Suppressor macrophage treated with lipopolysaccharide for 1 hour (primary cell): ENCODE measurements at regions not wholly inside any gene's neighbourhood (a gene's known extent, or its start where the extent isn't known, plus 50 kb on each side); places are given as distances from the start of the nearest gene placed in this dataset.
A peak's percentile ranks its signal among the peaks of the same experiment; 100 is the strongest.
"Not testable (repeated sequence)": the region's sequence is repeated elsewhere in the genome, so short reads cannot be mapped to it uniquely, and the experiment has no call there.

Experiments used
- DNase-seq, 3 donors: peaks; one replicate each; pipeline ENCODE4 v3.0.0-alpha.2; 2020 to 2022

DNA sequence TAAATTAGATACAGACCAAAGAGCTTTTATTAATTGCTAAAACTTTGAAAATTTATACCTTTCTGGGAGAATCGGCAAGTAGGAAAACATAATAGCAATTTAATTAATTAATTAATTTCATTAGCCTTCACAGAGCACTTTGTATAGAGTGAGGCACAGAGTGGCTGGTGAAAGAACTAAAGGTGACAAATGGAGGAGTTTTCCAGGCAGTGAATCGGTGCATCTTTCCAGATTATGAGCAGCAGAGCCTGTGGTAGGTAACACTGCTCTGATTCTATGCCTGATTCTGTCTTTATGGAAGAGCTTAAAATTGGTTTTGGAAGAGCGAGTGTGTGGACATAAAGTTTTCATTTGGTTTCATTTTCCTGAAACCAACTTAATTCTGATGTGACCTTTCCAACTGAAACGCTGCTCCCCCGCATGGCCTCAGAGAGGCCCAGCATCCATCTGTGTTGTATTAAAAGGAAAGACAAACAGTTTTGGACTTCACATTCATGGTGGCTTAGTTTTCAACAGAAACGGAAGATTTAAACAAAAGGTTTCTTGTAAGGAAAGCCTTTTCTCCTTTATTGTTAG is 188.9 kb upstream of the RPS23 start:
- DNase-seq: no peak

DNA sequence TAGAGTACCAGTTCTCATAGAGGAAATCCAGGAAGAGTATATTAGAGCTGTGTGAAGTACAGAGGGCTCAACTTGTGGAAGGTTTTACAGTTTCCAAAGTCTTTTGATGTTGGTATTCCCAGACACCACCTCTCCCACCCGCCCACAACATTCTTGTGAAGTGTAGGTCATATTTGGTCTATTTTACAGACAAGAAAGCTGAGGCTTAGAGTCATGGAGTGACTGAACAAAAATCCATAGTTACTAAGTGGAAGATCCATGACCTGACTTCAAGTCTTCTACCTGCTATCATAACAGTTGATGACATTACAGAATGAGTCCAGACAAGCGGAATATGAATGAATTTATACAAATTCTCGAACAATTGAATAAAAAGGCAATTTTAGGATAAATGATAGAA is 187.1 kb upstream of the RPS23 start:
- DNase-seq: no peak

DNA sequence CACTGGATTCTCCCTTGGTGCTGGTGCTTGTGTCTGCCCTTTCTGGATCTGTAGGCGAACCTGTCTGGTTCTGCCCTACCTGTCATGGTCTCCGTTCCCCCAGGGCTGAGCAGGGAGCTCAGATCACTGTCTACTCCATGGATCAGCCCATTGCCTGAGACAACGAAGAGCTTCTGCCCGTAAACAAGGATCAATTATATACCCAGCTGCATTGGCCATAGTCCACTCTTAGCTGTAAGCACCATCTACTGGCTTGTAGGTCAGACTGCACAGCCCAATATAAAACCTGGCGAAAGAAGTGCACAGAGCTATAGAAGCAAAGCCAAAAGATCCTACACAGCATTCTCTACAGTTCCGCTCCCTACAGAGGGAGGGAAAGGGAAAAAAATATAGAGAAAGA is 181.5 kb upstream of the RPS23 start:
- DNase-seq: no peak

DNA sequence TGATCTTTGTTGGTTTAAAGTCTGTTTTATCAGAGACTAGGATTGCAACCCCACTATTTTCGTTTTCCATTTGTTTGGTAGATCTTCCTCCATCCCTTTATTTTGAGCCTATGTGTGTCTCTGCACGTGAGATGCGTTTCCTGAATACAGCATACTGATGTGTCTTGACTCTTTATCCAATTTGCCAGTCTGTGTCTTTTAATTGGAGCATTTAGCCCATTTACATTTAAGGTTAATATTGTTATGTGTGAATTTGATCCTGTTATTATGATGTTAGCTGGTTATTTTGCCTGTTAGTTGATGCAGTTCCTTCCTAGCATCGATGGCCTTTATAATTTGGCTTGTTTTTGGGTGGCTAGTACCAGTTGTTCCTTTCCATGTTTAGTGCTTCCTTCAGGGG is 177.2 kb upstream of the RPS23 start:
- DNase-seq: not testable (repeated sequence)

DNA sequence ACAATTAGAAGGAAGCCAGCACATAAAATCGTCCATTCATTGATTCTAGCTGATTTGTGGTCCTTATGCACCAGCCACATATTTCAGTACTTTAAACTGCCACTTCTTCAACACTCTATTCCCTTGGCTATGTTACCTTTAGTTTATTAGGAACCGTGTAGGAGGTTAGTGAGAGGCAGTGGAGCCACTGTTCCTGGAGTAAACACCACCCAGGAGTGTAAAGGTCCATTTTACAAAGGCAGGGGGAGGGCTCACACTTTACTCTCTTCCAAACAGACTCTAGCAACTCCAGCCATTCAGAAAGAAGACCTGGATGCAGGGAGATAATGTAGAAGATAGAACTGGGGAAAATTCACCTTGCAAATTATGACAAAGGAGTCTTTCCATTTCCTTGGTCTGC is 170.2 kb upstream of the RPS23 start:
- DNase-seq: no peak

DNA sequence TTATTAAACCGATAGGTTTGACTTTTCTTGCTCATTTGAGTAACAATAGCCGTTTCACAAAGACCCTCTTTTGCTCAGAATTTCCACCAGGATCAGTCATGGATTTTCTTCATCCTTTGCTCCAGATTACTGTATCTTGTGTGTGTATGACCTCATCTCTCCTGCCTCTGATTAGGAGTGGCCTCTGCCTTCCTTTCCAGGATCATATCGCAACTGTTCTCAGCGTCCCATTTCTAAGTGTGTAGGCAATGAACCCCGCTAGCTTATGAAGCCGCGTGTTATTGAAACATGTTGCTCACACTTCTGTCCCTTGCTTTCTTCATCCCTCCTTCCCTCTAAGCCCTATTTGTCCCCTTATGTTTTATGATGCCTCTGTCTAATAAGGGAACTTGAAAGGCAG is 169.8 kb upstream of the RPS23 start:
- no peak for DNase-seq

DNA sequence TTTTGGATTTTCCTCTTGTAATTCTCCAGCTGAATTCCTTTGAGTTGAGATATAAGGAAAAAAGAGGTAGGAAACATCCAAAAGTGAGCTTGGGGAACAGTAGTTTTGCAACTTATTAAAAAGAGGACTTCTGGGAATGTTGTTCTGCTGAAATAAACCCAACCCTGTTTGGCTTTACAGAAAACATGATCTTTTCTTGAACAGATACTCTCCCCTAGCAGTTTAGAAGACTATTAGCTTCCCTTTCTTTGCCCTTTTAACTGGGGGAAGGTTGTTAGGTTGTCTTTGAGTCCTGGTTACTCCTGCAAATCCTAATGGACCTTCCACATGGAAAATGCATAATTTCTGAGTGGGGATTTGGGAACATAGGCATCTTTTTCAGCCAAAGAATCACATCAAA is 168.7 kb upstream of the RPS23 start:
- no peak for DNase-seq

DNA sequence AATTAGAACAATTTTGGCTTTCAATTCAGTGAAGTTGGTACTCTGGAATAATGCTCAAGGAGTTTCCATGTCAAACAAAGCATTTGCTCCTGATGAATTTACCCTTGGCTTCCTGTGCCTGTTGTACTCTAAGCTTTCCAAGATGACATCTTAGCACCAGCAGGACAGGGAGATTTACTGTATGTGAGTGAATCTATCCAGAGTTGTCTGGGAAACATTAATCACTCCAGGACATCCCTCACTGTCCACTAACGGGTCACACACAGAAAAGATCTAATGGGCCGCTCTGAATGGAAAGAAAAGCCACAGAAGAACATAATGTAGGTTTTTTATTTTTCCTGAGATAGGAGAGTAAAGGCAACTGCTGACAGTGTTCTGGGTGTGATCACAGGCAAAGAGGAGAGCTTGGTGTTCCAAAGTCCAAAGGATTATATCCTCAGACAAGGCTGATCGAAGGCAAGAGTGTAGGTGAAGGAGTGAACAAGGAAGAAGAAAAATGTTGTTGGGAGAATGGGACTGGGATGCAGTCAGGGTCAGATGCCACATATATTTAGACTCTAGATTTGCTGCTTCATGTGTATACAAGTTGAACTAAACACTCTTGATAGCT is 167.7 kb upstream of the RPS23 start:
- no peak for DNase-seq

DNA sequence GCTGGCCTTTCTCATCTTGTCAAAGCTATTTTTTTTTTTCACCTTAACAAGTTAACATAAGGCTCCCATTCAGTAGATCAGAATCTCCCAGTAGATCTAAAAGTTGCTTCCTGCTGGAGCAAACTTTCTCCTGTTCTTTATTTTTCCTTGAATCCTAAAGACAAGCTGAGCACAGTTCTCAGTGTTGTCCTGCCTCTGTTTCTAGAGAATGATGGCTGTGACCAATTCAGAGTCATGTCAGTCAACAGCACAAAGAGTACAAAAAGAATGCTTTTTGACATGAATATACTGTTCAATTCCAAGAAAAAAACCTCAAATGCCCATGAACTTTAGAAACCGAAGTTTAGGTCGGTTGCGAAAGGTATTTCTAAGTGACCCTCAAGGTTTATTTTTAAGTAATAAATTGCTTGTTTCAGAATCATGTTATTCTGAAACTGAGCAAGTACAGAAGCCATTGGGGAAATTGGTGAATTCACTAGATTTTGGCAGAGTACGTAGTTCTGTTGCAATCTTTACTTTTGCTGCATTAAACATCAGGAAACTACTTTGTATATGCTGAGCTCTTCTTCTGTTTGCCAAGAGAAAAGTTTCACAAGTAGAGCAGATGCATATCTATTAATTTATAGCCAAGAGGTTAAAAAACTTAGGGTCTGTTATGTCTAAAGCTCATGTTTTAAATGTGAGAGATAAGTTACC is 161.7 kb upstream of the RPS23 start:
- no peak for DNase-seq

DNA sequence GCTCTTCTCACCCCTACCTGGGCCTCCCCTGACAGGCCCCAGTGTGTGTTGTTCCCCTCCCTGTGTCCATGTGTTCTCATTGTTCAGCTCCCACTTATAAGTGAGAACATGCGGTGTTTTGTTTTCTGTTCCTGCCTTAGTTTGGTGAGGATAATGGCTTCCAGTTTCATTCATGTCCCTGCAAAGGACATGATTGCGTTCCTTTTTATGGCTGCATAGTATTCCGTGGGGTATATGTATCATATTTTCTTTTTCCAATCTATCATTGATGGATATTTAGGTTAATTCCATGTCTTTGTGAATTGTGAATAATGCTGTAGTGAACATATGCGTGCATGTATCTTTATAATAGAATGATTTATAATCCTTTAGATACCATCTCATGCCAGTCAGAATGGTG is 159.4 kb upstream of the RPS23 start:
- DNase-seq: not testable (repeated sequence)

DNA sequence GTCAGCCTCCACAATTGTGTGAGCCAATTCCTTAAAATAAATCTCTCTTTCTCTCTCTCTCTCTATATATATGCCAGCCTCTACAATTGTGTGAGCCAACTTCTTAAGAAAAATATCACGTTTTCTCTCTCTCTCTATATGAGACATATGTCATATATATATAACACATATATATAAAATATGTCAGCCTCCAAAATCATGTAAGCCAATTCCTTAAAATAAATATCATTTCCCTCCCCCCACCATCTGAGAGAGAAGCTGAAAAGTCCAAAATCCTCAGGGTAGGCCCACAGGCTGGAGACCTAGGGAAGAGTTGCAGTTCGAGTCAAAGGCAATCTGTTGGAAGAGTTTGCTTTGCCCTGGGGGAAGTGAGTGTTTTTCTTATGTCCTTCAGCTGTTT is 158.1 kb upstream of the RPS23 start:
- DNase-seq: no peak

DNA sequence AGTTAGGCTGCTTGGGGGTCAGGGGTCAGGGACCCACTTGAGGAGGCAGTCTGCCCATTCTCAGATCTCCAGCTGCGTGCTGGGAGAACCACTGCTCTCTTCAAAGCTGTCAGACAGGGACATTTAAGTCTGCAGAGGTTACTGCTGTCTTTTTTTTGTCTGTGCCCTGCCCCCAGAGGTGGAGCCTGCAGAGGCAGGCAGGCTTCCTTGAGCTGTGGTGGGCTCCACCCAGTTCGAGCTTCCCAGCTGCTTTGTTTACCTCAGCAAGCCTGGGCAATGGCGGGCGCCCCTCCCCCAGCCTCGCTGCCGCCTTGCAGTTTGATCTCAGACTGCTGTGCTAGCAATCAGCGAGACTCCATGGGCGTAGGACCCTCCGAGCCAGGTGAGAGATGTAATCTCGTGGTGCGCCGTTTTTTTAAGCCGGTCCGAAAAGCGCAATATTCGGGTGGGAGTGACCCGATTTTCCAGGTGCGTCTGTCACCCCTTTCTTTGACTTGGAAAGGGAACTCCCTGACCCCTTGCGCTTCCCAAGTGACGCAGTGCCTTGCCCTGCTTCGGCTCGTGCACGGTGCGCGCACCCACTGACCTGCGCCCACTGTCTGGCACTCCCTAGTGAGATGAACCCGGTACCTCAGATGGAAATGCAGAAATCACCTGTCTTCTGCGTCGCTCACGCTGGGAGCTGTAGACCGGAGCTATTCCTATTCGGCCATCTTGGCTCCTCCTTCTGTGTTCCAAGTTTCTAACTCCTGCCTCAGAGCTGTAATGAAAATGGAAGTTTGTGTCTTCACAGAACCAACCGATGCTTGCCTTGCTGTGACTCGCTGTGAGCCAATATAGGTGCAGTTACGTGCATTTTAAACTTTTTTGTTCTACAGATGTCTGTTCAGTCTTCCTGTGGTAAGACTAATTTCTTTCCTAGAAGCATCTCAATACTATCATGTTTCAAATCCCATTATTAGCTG is 156.8 kb upstream of the RPS23 start:
- not testable (repeated sequence) for DNase-seq

DNA sequence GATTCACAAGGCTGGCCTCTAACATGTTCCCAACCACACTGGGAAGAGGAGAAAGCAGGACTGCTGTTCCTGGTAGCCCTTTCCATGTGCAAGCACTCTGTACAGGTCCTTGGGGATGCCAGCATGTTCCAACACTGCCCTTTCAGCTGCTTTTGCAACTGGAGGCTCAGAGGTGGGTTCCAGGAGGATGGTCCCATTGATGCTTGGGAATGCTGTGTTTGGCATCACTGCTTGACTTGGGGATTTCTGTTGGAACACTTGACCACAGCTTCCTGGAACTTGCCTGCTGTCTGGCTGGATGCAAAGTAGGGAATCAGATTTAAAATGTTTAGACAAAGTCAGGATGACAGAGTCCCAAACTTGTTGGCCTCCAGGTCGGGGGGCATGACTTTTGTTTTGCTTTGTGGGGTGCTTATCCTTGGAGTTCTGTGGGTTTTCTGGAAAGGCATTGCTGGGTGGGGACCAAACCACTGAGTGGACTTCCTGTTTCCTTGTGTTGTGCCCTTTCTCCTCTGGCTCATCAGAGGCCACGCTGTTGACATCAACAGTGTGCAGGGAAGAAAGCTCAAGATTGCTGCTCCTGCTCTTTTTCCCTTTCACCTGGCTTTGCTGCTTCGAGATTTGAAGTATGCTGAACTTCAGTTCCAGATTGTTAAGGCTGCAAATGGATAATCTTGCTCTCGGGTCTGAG is 148.5 kb upstream of the RPS23 start:
- peak in 1 of 3 donors; percentile 7 for DNase-seq

DNA sequence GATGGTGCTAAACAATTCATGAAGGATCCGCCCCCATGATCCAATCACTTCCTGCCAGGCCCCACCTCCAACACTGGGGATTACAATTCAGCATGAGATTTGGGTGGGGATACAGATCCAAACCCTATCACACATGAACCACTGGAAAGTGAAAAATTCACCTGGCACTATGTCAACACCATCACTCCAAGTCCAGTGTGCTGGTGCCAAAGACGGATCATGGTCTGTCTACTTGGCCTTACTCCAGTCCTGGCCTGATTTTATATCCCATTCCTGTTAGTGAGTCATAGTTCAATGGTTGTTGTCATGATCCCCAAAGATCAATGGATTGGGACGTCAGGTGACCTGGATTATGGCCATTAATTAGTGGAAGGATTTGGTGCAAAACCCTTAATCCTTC is 147.4 kb upstream of the RPS23 start:
- DNase-seq: no peak

DNA sequence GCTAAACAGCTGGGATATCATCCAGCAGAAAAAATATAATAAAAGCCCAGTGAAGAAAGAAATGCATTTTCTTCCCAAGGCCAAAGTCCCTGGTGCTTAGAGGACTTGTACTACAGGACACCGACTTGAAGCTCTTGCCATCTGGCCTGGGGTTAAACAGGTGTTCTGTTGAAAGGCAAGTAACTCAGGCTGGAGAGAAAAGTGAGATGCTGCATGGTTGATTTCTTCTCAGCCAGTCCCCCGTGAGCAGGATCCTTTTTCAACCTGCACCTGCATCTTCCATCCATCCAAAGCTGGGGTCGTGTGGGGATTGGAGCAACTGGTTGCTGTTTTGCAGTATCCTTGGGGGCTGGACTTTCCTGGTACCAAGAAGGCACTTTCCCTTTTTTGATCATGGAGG is 146.1 kb upstream of the RPS23 start:
- DNase-seq: no peak

DNA sequence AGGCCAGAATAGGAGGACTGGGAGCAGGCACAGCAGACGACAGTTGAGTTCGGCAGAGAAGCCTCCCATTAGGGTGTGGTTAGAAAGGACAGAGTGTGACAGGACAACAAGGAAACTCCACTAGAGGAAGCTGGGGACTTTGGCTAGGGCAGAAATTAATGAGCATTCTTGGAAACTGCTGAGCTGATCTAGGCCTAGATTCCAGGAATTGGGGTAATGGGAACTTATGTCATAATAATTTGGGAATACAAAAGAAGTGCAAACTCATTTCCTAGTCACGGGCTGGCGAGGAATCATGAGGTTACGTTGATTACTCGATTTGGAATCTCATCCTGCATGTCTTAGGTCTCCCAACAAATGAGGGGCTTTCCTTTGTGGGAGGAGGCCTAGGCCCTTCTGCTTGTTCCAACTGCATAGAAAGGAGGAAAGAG is 144.6 kb upstream of the RPS23 start:
- peak; percentile 47 to 86 (median 58) for DNase-seq

DNA sequence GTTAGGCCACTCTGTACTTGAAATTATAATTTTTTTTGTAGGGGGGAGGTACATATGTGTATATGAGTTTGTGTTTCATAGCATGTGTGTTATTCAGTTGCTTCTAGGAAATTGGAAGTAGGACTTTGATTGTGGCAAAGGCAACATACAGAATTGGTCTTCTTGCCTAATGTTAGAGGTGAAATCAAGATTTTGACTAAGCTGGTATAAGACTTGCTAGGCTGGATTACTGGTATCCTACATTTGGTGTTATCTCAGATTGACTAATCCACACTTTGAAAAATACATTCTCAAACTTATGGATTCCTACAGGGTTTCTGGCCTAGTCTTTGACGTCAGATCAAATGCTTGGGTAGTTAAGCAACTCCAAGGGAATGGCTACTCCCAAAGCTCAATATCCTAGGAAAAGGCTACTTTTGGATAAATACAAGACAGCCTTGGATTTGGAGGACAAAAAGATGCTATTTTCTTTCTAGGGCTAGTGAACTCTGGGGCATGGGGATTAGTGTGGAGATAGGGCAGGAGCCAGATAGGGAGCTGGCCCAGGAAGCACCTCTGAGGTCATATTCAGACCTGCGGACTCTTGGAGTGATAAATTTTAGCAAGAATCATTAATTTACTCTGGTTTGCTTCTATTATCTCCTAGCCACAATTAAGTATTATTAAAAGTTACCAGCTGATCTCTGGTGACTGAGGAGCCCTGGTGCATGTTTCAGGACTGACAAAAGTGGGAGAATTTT is 144.0 kb upstream of the RPS23 start:
- DNase-seq: no peak

DNA sequence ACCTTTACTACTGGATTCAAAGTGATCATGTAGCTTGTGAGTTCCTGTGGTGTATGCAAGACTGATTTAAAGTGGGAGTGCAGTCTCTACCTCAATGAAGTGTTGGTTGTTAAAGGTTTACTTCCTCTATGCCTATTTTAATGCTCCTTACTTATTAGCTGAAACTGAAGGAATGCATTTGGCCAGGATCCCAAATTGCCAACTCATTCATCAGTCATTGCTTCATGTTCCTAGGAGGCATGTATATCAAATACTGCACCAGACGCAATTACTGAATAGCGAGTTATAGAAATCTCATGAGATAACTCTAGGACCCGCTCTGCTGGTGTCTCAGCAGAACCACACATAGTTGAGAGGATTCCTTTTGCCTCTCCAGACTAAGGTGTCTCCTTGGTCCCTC is 143.0 kb upstream of the RPS23 start:
- DNase-seq: peak in 2 of 3 donors; percentile 10 to 23

DNA sequence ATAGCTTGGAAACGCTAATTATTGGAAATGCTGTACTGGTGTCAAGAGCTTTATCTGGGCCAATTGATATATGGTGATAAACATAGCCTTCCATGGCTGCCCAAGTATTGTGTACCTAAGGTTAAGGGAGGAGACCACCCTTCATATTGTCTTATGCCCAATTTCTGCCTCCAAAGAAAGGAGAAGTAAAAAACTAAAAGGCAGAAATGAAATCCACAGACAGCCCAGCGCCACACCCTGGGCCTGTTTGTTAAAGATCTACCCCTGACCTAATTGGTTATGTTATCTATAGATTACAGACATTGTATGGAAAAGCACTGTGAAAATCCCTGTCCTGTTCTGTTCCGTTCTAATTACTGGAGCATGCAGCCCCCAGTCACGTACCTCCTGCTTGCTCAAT is 142.4 kb upstream of the RPS23 start:
- DNase-seq: not testable (repeated sequence)

DNA sequence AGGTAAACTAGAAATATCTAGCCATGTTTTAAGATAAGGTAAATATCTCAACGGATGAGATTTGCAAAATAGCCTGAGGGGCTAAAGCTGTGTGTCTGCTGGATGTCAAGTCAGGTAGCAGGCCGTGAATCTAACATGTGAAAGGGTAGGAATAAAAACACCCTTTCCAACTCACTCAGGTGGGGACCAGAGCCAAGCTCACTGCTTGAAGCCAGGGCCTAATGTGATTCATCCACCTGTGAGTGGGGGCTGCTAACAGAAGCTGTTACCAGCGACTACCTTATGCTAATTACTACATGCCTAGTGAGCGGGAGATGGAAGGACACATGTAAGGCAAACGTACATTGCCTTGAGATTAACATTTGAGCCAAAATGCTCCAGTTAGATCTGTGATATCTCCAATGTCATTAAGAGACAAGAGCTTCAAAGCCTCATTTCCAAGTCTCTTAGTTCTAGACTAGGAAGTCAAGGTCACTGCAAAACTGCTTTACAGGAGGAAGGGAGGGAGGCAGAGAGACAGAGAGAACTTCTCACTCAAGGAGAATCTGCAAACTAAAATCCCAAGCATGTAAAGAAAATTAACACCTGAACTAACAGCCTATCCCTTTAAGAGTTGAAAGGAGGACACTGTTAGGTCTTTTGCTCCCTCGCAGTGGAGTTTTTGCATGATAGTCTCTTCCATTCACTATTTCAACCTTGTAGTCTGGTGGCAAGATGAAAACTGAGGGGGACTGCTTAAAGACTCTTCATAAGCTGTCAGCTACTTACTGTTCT is 141.6 kb upstream of the RPS23 start:
- no peak for DNase-seq

DNA sequence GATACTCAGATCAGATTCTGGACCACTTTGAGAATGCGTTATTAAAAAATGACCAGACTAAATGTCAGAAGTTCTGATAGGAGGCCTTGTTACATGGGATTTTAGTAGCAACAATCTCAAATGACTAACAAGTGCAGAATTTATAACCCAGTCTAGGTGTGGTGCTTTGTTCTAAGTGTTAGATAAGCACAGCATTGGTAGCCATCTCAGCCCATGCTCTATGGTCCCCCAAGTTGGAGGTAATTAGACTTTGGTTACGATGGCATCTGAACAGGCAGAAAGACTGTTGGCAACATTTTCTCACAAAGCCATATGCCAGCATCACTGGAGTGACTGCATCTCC is 140.4 kb upstream of the RPS23 start:
- DNase-seq: no peak
